ENCODE measurements at regions not wholly inside any gene's neighbourhood (a gene's known extent, or its start where the extent isn't known, plus 50 kb on each side); places are given as distances from the start of the nearest gene placed in this dataset.

GRCh38 chr2:75360945-75361344 is 161.6 kb upstream of the TACR1 start:
- no peak for TF ChIP-seq CTCF (IDR thresholded peaks at IDR 0.05)
- no peaks in the 10 kb centered on the region for H3K36me3 ChIP-seq (ENCODE audit: low read depth)
- ATAC-seq: no peak
- intact Hi-C loops (cut with DNase I, micrococcal nuclease): no loop called here
- H3K9me3 ChIP-seq: no peaks in the 10 kb centered on the region
- H3K4me3 ChIP-seq: no peak overlapping the region
- DNase-seq: no peak
- no peaks in the 10 kb centered on the region for H3K4me1 ChIP-seq (ENCODE audit: low read depth)

GRCh38 chr2:75356865-75357264 is 157.5 kb upstream of the TACR1 start:
- H3K4me3 ChIP-seq: no peak overlapping the region
- no peaks in the 10 kb centered on the region for H3K9me3 ChIP-seq
- TF ChIP-seq CTCF (IDR thresholded peaks at IDR 0.05): no peak
- H3K36me3 ChIP-seq (ENCODE audit: low read depth): no peaks in the 10 kb centered on the region
- DNase-seq (no peak), ATAC-seq (no peak)
- intact Hi-C loops (cut with DNase I, micrococcal nuclease): no loop called here
- H3K4me1 ChIP-seq (ENCODE audit: low read depth): no peaks in the 10 kb centered on the region

GRCh38 chr2:75353131-75353530 is 153.8 kb upstream of the TACR1 start:
- Histone ChIP-seq H3K9me3 (no peaks in the 10 kb centered on the region), H3K36me3 (ENCODE audit: low read depth) (no peaks in the 10 kb centered on the region), H3K4me3 (no peak overlapping the region), H3K4me1 (ENCODE audit: low read depth) (no peaks in the 10 kb centered on the region)
- intact Hi-C loops (cut with DNase I, micrococcal nuclease): no loop called here
- DNase-seq (no peak), ATAC-seq (no peak)
- no peak for TF ChIP-seq CTCF (IDR thresholded peaks at IDR 0.05)

GRCh38 chr2:75348307-75348706 is 149.0 kb upstream of the TACR1 start:
- Histone ChIP-seq H3K36me3 (ENCODE audit: low read depth) (no peaks in the 10 kb centered on the region), H3K4me3 (no peak overlapping the region), H3K4me1 (ENCODE audit: low read depth) (no peaks in the 10 kb centered on the region), H3K9me3 (no peaks in the 10 kb centered on the region)
- TF ChIP-seq CTCF (IDR thresholded peaks at IDR 0.05): no peak
- ATAC-seq (no peak), DNase-seq (no peak)
- intact Hi-C loops (cut with DNase I, micrococcal nuclease): no loop called here

- no peaks in the 10 kb centered on the region for H3K4me1 ChIP-seq (ENCODE audit: low read depth)
- intact Hi-C loops (cut with DNase I, micrococcal nuclease): no loop called here
- H3K36me3 ChIP-seq (ENCODE audit: low read depth): no peaks in the 10 kb centered on the region
- DNase-seq (no peak), ATAC-seq (no peak)
- TF ChIP-seq CTCF (IDR thresholded peaks at IDR 0.05): no peak
- no peaks in the 10 kb centered on the region for H3K9me3 ChIP-seq
- H3K4me3 ChIP-seq: no peak overlapping the region
Observed at GRCh38 chr2:75344146-75344545, 144.8 kb upstream of the TACR1 start.

DNA sequence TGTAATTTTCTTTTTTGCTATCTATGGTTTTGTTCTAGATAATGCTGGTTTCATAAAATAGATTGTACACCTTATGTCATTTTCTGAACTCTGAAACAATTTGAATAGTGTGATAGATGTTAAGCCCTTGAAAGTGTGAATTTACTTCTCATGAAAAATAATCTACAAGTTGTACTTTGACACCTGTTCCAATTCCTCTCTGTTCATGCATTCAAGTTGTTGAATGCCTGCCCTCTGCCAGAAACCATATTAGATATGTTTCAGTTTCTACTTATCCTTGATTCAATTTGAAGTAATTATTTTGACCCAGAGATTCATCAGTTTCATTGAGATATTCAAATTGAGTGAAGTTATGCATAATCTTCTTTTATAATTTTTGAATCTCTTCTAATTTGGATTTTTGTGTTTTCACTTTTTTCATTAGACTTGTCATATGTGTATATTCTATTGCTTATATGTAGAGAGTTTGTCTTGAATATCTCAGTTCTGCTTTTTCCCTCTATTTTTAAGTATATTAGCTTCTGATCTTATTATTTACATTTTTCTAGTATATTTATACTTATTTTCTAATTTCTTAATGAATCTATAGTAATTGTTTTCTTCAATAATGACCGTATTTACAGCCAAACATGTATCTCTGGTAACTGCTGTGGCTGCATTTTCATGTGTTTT is 143.3 kb upstream of the TACR1 start:
- intact Hi-C loops (cut with DNase I, micrococcal nuclease): no loop called here
- H3K4me3 ChIP-seq: no peak overlapping the region
- ATAC-seq (no peak), DNase-seq (no peak)
- no peaks in the 10 kb centered on the region for H3K4me1 ChIP-seq (ENCODE audit: low read depth)
- no peaks in the 10 kb centered on the region for H3K36me3 ChIP-seq (ENCODE audit: low read depth)
- TF ChIP-seq CTCF (IDR thresholded peaks at IDR 0.05): no peak
- H3K9me3 ChIP-seq: no peaks in the 10 kb centered on the region
